ENCODE measurements at regions not wholly inside any gene's neighbourhood (a gene's known extent, or its start where the extent isn't known, plus 50 kb on each side); places are given as distances from the start of the nearest gene placed in this dataset.

GRCh38 chr15:91711384-91712033 is 142.0 kb upstream of the SLCO3A1 start:
- DNase-seq (ENCODE audit: low read depth in 2 of 2, low spot score in 1 of 2), result no peak

- no peak for DNase-seq (ENCODE audit: low read depth in 2 of 2, low spot score in 1 of 2)
Measured at GRCh38 chr15:91712286-91712685, 141.2 kb upstream of the SLCO3A1 start.

- no peak for DNase-seq (ENCODE audit: low read depth in 2 of 2, low spot score in 1 of 2)
Measured at GRCh38 chr15:91716536-91716935, 137.0 kb upstream of the SLCO3A1 start.

GRCh38 chr15:91717811-91718210 is 135.7 kb upstream of the SLCO3A1 start:
- no peak for DNase-seq (ENCODE audit: low read depth in 2 of 2, low spot score in 1 of 2)

- DNase-seq (ENCODE audit: low read depth in 2 of 2, low spot score in 1 of 2), result no peak
Measured at GRCh38 chr15:91723959-91724358, 129.5 kb upstream of the SLCO3A1 start.

GRCh38 chr15:91733661-91734060 is 119.8 kb upstream of the SLCO3A1 start:
- no peak for DNase-seq (ENCODE audit: low read depth in 2 of 2, low spot score in 1 of 2)

- no peak for DNase-seq (ENCODE audit: low read depth in 2 of 2, low spot score in 1 of 2)
Measured at GRCh38 chr15:91737151-91737818, 116.2 kb upstream of the SLCO3A1 start.

- DNase-seq (ENCODE audit: low read depth in 2 of 2, low spot score in 1 of 2), result no peak
Measured at GRCh38 chr15:91741986-91742385, 111.5 kb upstream of the SLCO3A1 start.

- DNase-seq (ENCODE audit: low read depth in 2 of 2, low spot score in 1 of 2), result no peak
Measured at GRCh38 chr15:91751611-91752010, 101.9 kb upstream of the SLCO3A1 start.

GRCh38 chr15:91752081-91752785 is 101.3 kb upstream of the SLCO3A1 start:
- no peak for DNase-seq (ENCODE audit: low read depth in 2 of 2, low spot score in 1 of 2)

- DNase-seq (ENCODE audit: low read depth in 2 of 2, low spot score in 1 of 2), result no peak
Measured at GRCh38 chr15:91759560-91759959, 93.9 kb upstream of the SLCO3A1 start.

GRCh38 chr15:91765660-91766059 is 87.8 kb upstream of the SLCO3A1 start:
- no peak for DNase-seq (ENCODE audit: low read depth in 2 of 2, low spot score in 1 of 2)

- no peak for DNase-seq (ENCODE audit: low read depth in 2 of 2, low spot score in 1 of 2)
Measured at GRCh38 chr15:91769476-91769875, 84.0 kb upstream of the SLCO3A1 start.

GRCh38 chr15:91769894-91770293 is 83.6 kb upstream of the SLCO3A1 start:
- no peak for DNase-seq (ENCODE audit: low read depth in 2 of 2, low spot score in 1 of 2)

- no peak for DNase-seq (ENCODE audit: low read depth in 2 of 2, low spot score in 1 of 2)
Measured at GRCh38 chr15:91776104-91776503, 77.4 kb upstream of the SLCO3A1 start.

GRCh38 chr15:91779960-91780359 is 73.5 kb upstream of the SLCO3A1 start:
- DNase-seq (ENCODE audit: low read depth in 2 of 2, low spot score in 1 of 2), result no peak

- no peak for DNase-seq (ENCODE audit: low read depth in 2 of 2, low spot score in 1 of 2)
Measured at GRCh38 chr15:91780387-91780786, 73.1 kb upstream of the SLCO3A1 start.

GRCh38 chr15:91782221-91782620 is 71.3 kb upstream of the SLCO3A1 start:
- no peak for DNase-seq (ENCODE audit: low read depth in 2 of 2, low spot score in 1 of 2)

GRCh38 chr15:91783008-91783407 is 70.5 kb upstream of the SLCO3A1 start:
- DNase-seq (ENCODE audit: low read depth in 2 of 2, low spot score in 1 of 2), result no peak

GRCh38 chr15:91783451-91783850 is 70.1 kb upstream of the SLCO3A1 start:
- DNase-seq (ENCODE audit: low read depth in 2 of 2, low spot score in 1 of 2), result no peak

GRCh38 chr15:91784973-91785709 is 68.4 kb upstream of the SLCO3A1 start:
- no peak for DNase-seq (ENCODE audit: low read depth in 2 of 2, low spot score in 1 of 2)

GRCh38 chr15:91787198-91787597 is 66.3 kb upstream of the SLCO3A1 start:
- DNase-seq (ENCODE audit: low read depth in 2 of 2, low spot score in 1 of 2), result no peak

Data from stimulated activated CD8-positive, alpha-beta memory T cell treated with anti-CD3 and anti-CD28 coated beads, Interleukin-4, amount 100 ng/mL, for 1 hour (primary cell).